GM23248 (cell line): ENCODE measurements at regions not wholly inside any gene's neighbourhood (a gene's known extent, or its start where the extent isn't known, plus 50 kb on each side); places are given as distances from the start of the nearest gene placed in this dataset.

Experiments used
- DNase-seq: peaks from one replicate; pipeline ENCODE4 v3.0.0-alpha.2; 2015
- H2AFZ ChIP-seq: fragments of 200-600 bp; sonication (generic); 2 replicates; pipeline ENCODE4 v1.6.1; 2016; ENCODE audit warnings: antibody characterized with exemption
- H3F3A ChIP-seq: fragments of 200-600 bp; sonication (generic); 2 replicates; pipeline ENCODE4 v1.6.1; 2016; ENCODE audit warnings: mild to moderate bottlenecking, antibody characterized with exemption, mixed run types; ENCODE audit not compliant: insufficient read depth
- H3K27ac ChIP-seq: fragments of 200-600 bp; sonication (generic); 2 replicates; pipeline ENCODE4 v1.5.1; 2016; ENCODE audit warnings: mild to moderate bottlenecking
- H3K27me3 ChIP-seq: fragments of 200-600 bp; sonication (generic); replicated peaks from 2 replicates; pipeline ENCODE4 v1.6.1; 2016; ENCODE audit warnings: mild to moderate bottlenecking; ENCODE audit not compliant: insufficient read depth
- H3K36me3 ChIP-seq: fragments of 200-600 bp; sonication (generic); 2 replicates; pipeline ENCODE4 v1.6.1; 2016; ENCODE audit warnings: low read depth, mild to moderate bottlenecking
- H3K4me1 ChIP-seq: fragments of 200-600 bp; sonication (generic); 2 replicates; pipeline ENCODE4 v1.6.1; 2016; ENCODE audit warnings: mild to moderate bottlenecking; ENCODE audit not compliant: insufficient read depth
- H3K4me2 ChIP-seq: fragments of 200-600 bp; sonication (generic); one replicate; pipeline ENCODE4 v1.6.1; 2016; ENCODE audit warnings: mild to moderate bottlenecking; ENCODE audit not compliant: unreplicated experiment
- H3K4me3 ChIP-seq: fragments of 200-600 bp; sonication (generic); 2 replicates; pipeline ENCODE4 v1.5.1; 2016; ENCODE audit warnings: mild to moderate bottlenecking
- H3K79me2 ChIP-seq: fragments of 200-600 bp; sonication (generic); 2 replicates; pipeline ENCODE4 v1.6.1; 2016; ENCODE audit warnings: mild to moderate bottlenecking; ENCODE audit not compliant: insufficient read depth
- H3K9ac ChIP-seq: fragments of 200-600 bp; sonication (generic); 2 replicates; pipeline ENCODE4 v1.6.1; 2016; ENCODE audit warnings: mild to moderate bottlenecking
- H3K9me2 ChIP-seq: fragments of 200-600 bp; sonication (generic); 2 replicates; pipeline ENCODE4 v1.6.1; 2016; ENCODE audit warnings: mixed run types, mild to moderate bottlenecking, moderate library complexity; ENCODE audit not compliant: insufficient read depth
- H3K9me3 ChIP-seq: fragments of 200-600 bp; sonication (generic); one replicate; pipeline ENCODE4 v1.6.1; 2017; ENCODE audit warnings: low read depth
- H4K20me1 ChIP-seq: fragments of 200-600 bp; sonication (generic); 2 replicates; pipeline ENCODE4 v1.6.0; 2016; ENCODE audit not compliant: insufficient read depth
- EZH2 ChIP-seq: fragments of 200-600 bp; sonication (generic); IDR thresholded peaks from 2 replicates; pipeline ENCODE4 v1.6.1; 2018; ENCODE audit warnings: antibody characterized with exemption, mild to moderate bottlenecking; ENCODE audit not compliant: insufficient read depth, poor library complexity, severe bottlenecking
- EZH2phosphoT487 ChIP-seq: fragments of 200-600 bp; sonication (generic); IDR thresholded peaks from 2 replicates; pipeline ENCODE4 v1.6.1; 2018; ENCODE audit warnings: antibody characterized with exemption, moderate library complexity, mild to moderate bottlenecking, low read depth; ENCODE audit not compliant: insufficient read depth
- WGBS, 2 experiments: methylation state at CpG; one replicate each; pipeline ENCODE4 v1.1.6; 2015 to 2017; ENCODE audit warnings: low lambda C conversion rate in 2 of 2, low coverage in 1 of 2; ENCODE audit errors: missing lambda C conversion rate in 2 of 2; 5-methylcytosine and 5-hydroxymethylcytosine counted together
- in situ Hi-C: fragments of 300-500 bp; cut with MboI; formaldehyde crosslinking; loops from 2 replicates; pipeline ENCODE4 v1.15.0; 2020

DNA sequence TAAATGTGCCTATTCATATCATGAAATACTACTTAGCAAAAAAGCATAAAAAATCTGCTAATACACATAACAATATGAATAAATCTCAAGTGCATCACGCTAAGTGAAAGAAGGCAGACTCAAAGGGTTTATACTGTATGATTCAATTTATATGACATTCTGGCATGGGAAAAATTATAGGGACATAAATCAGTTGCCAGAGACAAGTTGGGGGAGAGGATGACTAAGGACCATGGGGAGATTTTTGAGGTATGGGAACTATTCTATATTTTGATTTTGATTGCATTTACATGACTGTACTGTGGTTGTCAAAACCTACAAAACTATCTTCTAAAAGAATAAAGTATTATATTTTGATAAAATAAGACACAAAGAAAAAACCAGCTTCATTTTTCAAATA lies 650.3 kb upstream of the NR5A2 start:
- no peak overlapping the region for H3K4me3 ChIP-seq
- no peak overlapping the region for H2AFZ ChIP-seq
- H3K4me2 ChIP-seq = no peak overlapping the region
- H3K9me3 ChIP-seq = no peaks in the 10 kb centered on the region
- in situ Hi-C loops = no loop called here
- 22 to 34% methylated on average over 1 of the region's 1 CpG for WGBS, 2 experiments
- peaks cover 3% of the 10 kb centered on the region; the same call in 1 of the 2 replicates for H3K27me3 ChIP-seq
- no peak overlapping the region for H3K9ac ChIP-seq
- H3K79me2 ChIP-seq = no peaks in the 10 kb centered on the region
- H4K20me1 ChIP-seq = no peaks in the 10 kb centered on the region
- no peaks in the 10 kb centered on the region for H3K4me1 ChIP-seq
- no peaks in the 10 kb centered on the region for H3F3A ChIP-seq
- H3K9me2 ChIP-seq = no peaks in the 10 kb centered on the region
- H3K36me3 ChIP-seq = no peaks in the 10 kb centered on the region
- no peak for DNase-seq
- no peak overlapping the region for H3K27ac ChIP-seq
- no peak for TF ChIP-seq EZH2
- TF ChIP-seq EZH2phosphoT487 = no peak

- Histone ChIP-seq H4K20me1 (no peaks in the 10 kb centered on the region), H3K4me3 (no peak overlapping the region), H3K27ac (no peak overlapping the region), H3K27me3 (peaks cover 4% of the 10 kb centered on the region; the same call in 1 of the 2 replicates), H3F3A (no peaks in the 10 kb centered on the region), H2AFZ (no peak overlapping the region), H3K4me2 (no peak overlapping the region), H3K36me3 (no peaks in the 10 kb centered on the region), H3K9me3 (no peaks in the 10 kb centered on the region), H3K79me2 (no peaks in the 10 kb centered on the region), H3K9me2 (no peaks in the 10 kb centered on the region), H3K9ac (no peak overlapping the region), H3K4me1 (no peaks in the 10 kb centered on the region)
- no peak for TF ChIP-seq EZH2phosphoT487
- no peak for DNase-seq
- in situ Hi-C loops = no loop called here
Observed at GRCh38 chr1:199383793-199384192, 643.7 kb upstream of the NR5A2 start.

DNA sequence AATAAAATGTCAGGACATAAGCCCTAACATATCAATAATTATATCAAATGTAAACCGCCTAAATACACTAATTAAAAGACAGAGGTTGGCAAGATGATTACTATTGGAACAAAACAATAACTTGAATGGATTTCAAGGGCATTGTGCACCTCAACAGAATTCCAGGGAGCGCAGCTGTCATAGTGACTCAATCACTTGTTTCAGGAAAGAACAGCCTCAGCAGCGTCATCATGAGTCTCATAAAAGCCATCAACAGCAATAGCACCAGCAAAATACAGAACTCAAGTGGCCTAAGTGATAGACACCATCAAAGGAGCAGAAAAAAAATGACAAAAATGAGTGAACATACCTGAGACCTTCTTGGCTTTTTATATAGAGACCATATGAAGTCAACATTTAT lies 632.7 kb upstream of the NR5A2 start:
- Histone ChIP-seq H3F3A (no peaks in the 10 kb centered on the region), H3K27me3 (0 out of 2 replicates have a peak, but pooled peaks cover 5% of the 10 kb centered on the region), H3K9ac (no peak overlapping the region), H3K9me3 (no peaks in the 10 kb centered on the region), H3K36me3 (no peaks in the 10 kb centered on the region), H3K79me2 (no peaks in the 10 kb centered on the region), H3K9me2 (no peaks in the 10 kb centered on the region), H2AFZ (no peak overlapping the region), H3K4me1 (no peaks in the 10 kb centered on the region), H3K27ac (no peak overlapping the region), H3K4me2 (no peak overlapping the region), H4K20me1 (no peaks in the 10 kb centered on the region), H3K4me3 (no peak overlapping the region)
- in situ Hi-C loops = no loop called here
- no peak for DNase-seq
- TF ChIP-seq EZH2phosphoT487 (no peak), EZH2 (no peak)
- WGBS, 2 experiments = 27 to 30% methylated on average over 3 of the region's 3 CpGs

- Histone ChIP-seq H3K36me3 (no peaks in the 10 kb centered on the region), H3K9me2 (no peaks in the 10 kb centered on the region), H3K4me1 (no peaks in the 10 kb centered on the region), H4K20me1 (no peaks in the 10 kb centered on the region), H3F3A (no peaks in the 10 kb centered on the region), H3K9ac (no peak overlapping the region), H3K27ac (no peak overlapping the region), H3K79me2 (no peaks in the 10 kb centered on the region), H3K27me3 (no peaks in the 10 kb centered on the region), H3K4me3 (no peak overlapping the region), H3K4me2 (no peak overlapping the region), H3K9me3 (no peaks in the 10 kb centered on the region), H2AFZ (no peak overlapping the region)
- 0 to 2% methylated on average over 1 of the region's 1 CpG for WGBS, 2 experiments
- in situ Hi-C loops = no loop called here
- no peak for DNase-seq
- TF ChIP-seq EZH2 = no peak
- no peak for TF ChIP-seq EZH2phosphoT487
Observed at GRCh38 chr1:199396456-199396855, 631.1 kb upstream of the NR5A2 start.

DNA sequence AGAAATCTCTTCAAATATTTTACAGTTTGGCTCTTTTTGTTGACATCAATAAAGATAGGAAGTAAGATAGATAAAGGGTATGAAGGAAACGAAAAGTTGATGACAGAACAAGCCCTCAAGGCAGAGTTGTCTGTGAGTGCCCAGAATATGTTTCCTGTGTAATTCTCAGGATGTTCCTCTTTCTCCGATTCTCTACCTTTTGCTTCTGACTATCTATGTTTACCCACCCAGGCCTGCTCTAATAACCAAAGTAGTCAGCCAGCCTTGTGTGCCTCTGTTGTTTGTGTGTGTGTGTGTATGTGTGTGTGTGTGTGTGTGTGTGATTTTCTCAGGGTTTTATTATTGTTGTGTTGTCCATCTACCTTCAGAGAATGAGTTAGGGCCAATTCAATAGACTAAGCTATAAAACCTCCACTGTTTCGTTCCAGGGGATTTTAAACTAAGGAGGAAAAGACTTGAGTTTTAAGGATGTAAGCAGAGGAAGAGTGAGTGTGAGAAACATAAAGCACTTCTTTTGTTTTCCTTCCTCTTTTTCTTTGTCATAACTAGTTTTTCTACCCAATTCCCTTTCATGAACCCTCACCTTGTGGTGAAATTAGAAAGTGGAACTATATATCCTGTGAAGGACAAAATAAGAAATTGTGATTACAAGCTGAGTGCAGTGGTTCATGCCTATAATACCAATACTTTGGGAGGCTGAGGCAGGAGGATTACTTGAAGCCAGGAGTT lies 627.4 kb upstream of the NR5A2 start:
- H3K36me3 ChIP-seq = no peaks in the 10 kb centered on the region
- H3K4me2 ChIP-seq = no peak overlapping the region
- 20 to 29% methylated on average over 3 of the region's 3 CpGs for WGBS, 2 experiments
- H3K4me3 ChIP-seq = no peak overlapping the region
- no peak for DNase-seq
- in situ Hi-C loops = no loop called here
- no peak overlapping the region for H2AFZ ChIP-seq
- no peak for TF ChIP-seq EZH2phosphoT487
- TF ChIP-seq EZH2 = no peak
- no peak overlapping the region for H3K9ac ChIP-seq
- no peaks in the 10 kb centered on the region for H3F3A ChIP-seq
- no peaks in the 10 kb centered on the region for H3K4me1 ChIP-seq
- H3K9me2 ChIP-seq = no peaks in the 10 kb centered on the region
- no peaks in the 10 kb centered on the region for H3K9me3 ChIP-seq
- H3K27me3 ChIP-seq = peaks cover 13% of the 10 kb centered on the region; the same call in 1 of the 2 replicates
- no peaks in the 10 kb centered on the region for H4K20me1 ChIP-seq
- no peak overlapping the region for H3K27ac ChIP-seq
- H3K79me2 ChIP-seq = no peaks in the 10 kb centered on the region
